NCI-H226 (cell line): ENCODE measurements at regions not wholly inside any gene's neighbourhood (a gene's known extent, or its start where the extent isn't known, plus 50 kb on each side); places are given as distances from the start of the nearest gene placed in this dataset.
"Not testable (repeated sequence)": the region's sequence is repeated elsewhere in the genome, so short reads cannot be mapped to it uniquely, and the experiment has no call there.

ENCODE experiments used
- DNase-seq: peaks from one replicate; pipeline ENCODE4 v3.0.0-alpha.2; 2015

- not testable (repeated sequence) for DNase-seq
These were observed 634.3 kb upstream of the CHD1 start for GRCh38 chr5:99562937-99563627.

DNA sequence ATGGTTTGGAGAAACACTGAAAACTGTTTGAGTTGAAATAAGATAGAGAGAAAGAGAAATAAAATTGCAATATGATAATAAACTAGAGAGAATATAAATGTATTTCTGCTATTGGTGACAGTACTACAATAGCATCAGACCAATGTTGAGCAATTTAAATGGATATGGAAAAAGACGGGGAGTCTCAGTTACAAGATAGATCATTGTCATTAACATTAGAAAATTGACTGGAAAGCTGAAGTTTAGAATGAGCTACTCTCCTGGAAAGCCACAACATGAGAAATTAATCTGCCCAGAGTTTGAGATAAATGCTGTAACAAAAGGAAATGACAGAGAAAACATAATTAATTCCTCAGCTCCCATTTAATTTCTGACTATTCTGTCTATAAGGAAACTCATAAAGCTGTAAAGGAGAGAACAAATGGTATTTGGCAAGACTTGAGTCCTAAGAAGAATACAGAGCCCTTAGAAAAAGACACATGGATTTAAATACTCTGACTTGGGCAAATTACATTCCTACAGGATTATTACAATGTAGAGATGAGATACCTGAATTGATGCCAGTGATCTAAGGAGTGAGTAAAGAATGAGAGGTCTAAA, 624.5 kb upstream of the CHD1 start:
- DNase-seq = peak; percentile 23

DNA sequence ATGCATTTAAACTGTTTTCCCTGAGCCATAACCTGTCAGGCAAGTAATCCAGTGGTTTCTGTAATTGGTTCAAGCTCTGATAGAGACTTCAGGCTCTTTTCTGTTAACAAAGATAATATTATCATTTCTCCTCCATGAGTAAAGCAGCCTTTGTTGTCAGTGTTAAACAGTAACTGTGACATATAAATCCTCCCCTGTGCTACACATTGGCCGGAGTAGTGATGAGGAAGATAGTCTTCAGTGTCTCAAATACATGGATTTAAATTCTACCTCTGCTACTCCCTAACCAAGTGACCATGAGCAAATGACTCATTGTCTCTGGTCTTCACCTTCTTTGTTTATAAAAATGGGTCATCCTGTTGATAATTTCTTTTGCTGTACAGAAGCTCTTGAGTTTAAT, 615.5 kb upstream of the CHD1 start:
- DNase-seq = peak; percentile 10

DNA sequence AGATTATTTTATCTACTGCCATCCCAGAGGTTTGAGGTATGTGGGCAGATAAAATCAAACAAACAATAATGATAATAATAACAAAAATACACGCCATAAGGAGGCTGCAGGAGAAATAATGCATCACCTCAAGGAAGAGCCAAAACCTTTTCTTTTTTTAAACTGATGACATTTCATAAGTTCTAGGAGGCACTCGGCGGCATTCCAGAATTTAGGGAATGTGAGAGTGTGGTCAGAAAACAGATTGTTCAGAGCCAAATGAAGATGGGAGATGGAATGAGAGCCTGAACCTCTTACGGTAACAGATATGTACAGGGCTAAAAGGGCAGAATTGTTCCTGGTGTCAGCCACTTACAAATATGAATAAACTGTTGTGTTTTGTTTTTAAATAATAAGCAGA, 615.0 kb upstream of the CHD1 start:
- peak; percentile 80 for DNase-seq

DNA sequence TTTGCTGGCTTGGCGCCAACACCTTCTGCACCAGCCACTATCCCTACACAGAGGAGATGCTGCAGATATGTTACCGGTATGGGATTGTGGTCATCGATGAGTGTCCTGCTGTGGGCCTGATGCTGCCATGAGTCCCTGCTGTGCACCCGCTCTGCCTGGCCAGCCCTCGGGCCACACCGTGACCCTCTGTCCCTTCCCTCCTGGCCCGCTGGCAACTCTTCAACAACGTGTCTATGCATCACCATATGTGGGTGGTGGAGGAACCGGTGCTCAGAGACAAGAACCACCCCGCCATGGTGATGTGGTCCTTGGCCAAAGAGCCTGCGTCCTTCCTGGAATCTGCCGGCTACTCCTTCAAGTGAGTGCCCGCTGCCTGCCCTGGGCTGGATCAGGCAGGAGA, 605.4 kb upstream of the CHD1 start:
- DNase-seq = not testable (repeated sequence)

GRCh38 chr5:99521666-99522065, 592.9 kb upstream of the CHD1 start:
- not testable (repeated sequence) for DNase-seq

DNA sequence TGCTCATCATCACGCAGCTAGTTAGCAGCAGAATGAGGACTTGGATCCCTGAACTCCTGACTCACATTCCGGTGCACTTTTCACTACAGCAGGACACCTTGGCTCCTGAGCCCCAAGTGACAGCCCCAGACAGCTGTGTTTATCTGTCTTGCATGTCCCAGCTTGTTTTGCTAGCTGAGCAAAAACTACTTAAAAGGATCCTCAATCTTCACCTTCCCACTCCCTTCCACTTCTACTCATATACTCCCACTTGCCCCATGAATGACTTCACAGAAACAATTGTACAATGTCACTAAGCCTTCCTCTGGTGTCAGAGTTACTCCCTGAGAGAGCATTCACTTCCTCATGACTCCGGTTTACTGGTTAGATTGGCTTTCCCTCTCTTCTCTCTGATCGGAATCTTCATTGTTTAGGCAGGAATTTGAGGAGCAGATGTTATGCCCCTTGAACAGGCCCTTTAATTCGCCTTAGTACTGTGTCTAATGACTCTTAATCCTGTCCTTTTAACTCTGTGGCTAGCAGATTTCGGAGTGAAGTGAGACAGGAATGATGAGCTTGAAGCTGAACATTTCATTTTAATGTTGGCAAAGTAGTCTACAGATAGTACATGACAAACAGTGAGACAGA, 587.2 kb upstream of the CHD1 start:
- DNase-seq = not testable (repeated sequence)

GRCh38 chr5:99510237-99510866, 581.5 kb upstream of the CHD1 start:
- not testable (repeated sequence) for DNase-seq

DNA sequence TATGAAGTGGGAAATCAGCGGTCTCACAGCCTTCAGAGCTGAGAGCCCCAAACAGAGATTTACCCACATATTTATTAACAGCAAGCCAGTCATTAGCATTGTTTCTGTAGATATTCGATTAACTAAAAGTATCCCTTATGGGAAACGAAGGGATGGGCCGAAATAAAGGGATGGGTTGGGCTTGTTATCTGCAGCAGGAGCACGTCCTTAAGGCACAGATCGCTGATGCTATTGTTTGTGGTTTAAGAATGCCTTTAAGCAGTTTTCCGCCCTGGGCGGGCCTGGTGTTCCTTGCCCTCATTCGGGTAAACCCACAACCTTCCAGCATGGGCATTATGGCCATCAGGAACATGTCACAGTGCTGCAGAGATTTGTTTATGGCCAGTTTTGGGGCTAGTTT, 580.3 kb upstream of the CHD1 start:
- DNase-seq = not testable (repeated sequence)

DNA sequence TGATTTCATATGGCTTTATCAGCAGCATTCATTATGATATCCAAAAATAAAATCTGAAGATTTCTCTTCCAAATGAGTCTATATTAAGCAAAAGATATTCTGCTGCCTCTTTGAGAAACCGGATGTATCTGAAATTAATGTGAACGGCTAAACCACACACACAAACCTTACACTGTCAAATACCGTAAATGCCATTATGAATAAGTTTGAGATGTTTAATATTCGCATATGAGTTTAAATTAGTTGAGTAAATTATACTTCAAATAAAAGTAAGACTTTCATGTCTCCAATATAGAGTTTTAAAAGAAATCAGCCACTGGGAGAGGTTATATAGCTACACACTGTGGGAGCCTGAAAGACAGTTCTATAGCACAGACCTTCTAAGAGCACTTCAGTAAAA, 566.6 kb upstream of the CHD1 start:
- DNase-seq = not testable (repeated sequence)

GRCh38 chr5:99478450-99478849, 549.6 kb upstream of the CHD1 start:
- DNase-seq = not testable (repeated sequence)

- DNase-seq = not testable (repeated sequence)
These were observed 544.5 kb upstream of the CHD1 start for GRCh38 chr5:99473328-99473727.

GRCh38 chr5:99471726-99472125, 542.9 kb upstream of the CHD1 start:
- not testable (repeated sequence) for DNase-seq

GRCh38 chr5:99471178-99471577, 542.4 kb upstream of the CHD1 start:
- not testable (repeated sequence) for DNase-seq

- DNase-seq = not testable (repeated sequence)
These were observed 541.8 kb upstream of the CHD1 start for GRCh38 chr5:99470636-99471035.

DNA sequence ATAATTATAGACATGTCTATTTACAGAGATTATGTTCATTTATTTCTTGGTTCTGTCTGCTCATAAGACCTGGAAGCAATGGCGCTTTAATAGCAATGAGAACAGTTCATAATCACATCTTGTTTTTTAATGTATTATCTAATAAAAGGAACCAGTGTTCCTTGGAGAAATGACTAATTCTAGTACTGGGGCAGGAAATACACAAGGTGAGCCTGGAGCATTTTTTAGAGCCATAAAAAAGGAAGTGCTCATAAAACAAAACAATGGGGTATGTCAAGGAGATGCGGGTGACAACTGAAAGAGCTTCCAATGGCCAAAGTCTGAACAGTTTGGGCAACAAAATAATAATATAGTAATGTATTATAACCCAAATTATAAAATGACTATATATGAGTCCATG, 531.9 kb upstream of the CHD1 start:
- no peak for DNase-seq

DNA sequence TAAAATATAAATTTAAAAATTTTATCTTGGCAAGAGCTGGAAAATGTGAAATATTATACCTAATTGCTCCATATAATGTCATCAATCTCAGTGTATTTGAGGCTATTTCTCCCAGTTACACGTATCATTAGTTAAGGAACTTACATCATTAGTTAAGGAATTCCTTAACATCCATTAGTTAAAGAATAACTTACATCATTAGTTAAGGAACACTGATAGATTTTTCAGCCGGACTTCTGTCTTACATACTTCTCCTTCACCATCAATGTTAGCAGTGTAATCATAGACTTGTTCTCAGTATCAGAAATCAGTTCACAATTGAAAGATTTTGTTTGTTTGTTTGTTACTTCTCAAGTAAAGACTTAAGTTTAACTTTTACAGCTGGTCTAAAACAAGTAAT, 524.4 kb upstream of the CHD1 start:
- no peak for DNase-seq

GRCh38 chr5:99449786-99450185, 521.0 kb upstream of the CHD1 start:
- no peak for DNase-seq

- no peak for DNase-seq
These were observed 517.0 kb upstream of the CHD1 start for GRCh38 chr5:99445805-99446204.

DNA sequence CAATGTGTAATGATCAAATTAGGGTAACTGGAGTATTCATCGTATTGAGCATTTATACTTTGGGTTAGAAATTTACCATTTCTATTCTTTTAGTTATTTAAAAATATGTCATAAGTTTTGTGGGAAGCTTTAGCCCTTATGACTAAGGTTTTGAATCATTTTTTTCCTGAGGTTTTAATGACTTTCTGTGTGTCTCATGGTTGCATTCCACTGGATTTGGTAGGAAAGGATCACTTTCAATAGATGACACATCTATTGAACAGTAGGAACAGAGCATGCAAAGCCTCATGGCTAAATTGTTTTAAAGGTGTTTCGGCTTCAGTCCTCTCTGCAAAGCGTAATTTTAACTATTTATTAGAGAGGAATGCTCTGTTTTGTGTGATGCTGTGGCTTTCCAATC, 512.4 kb upstream of the CHD1 start:
- no peak for DNase-seq

- DNase-seq = no peak
These were observed 509.8 kb upstream of the CHD1 start for GRCh38 chr5:99438619-99439018.

DNA sequence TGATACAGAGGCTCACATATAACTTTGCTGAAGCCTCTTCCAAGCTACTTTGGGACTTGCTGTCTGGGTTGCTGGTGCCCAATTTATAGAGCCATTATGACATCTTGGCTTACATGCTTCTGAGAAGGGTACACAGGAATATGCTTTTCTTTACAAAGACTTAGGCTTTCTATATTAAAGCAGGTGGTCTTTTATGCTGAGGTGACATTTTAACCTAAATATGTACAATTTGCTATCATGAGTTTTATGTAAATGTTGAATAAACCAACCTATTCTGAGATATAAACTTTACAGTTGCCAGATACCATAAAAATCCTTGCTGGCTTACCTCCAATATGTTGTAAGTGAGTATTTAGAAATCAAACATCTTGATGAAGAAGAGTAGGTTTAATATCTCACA, 509.2 kb upstream of the CHD1 start:
- no peak for DNase-seq

DNA sequence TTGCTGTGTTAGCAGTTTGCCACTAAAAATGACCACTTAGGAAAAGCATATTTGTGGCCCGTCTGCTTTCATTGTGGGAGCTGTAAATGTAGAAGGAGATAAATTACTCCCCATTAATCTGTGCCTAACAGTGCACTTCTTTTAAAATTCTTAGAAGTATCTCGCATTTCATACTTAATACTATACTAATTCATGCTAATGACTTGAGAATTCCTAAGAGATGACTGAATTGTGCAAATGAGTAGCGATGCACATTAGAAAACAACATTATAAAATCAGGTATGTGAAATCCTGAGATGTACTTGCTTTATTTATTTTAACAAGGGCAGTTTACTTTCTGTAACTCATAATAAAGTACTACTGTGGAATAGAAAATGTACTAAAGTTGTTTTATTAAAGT, 494.6 kb upstream of the CHD1 start:
- DNase-seq = not testable (repeated sequence)

- not testable (repeated sequence) for DNase-seq
These were observed 489.8 kb upstream of the CHD1 start for GRCh38 chr5:99418640-99419039.
